AG10803 (cell line): ENCODE measurements at regions not wholly inside any gene's neighbourhood (a gene's known extent, or its start where the extent isn't known, plus 50 kb on each side); places are given as distances from the start of the nearest gene placed in this dataset.
A peak's percentile ranks its signal among the peaks of the same experiment; 100 is the strongest.

ENCODE experiments used
- DNase-seq: peaks from one replicate; pipeline ENCODE4 v3.0.0; 2010; ENCODE audit warnings: low read depth
- H3K4me3 ChIP-seq: 2 replicates; pipeline ENCODE4 v1.5.1; 2011; ENCODE audit warnings: mild to moderate bottlenecking, low read length, control low read depth
- TF ChIP-seq, protein P1 (sequence below): conservative IDR thresholded peaks from 2 replicates; pipeline ENCODE4 v1.5.1; 2011; ENCODE audit warnings: mild to moderate bottlenecking, low read length, control low read depth, inconsistent platforms

DNA sequence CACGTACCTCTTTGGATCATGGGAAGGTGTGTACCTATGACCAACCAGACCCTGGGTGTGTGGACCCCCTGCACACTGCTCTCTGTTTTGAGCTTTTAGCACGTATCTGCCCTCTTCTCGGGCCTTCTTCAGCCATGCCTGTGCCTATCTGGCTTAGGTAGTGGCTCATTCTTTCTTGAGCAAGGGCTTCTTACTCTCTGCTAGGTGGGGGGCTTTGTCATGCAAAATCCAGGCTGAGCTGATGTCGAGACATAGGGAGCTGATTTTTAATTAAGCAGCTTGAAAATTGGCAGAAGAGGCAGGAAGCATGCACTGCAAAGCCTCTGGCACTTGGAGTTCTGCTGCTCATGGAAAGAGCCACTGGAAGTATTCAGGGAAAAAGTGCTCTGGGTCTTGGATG lies 181.6 kb upstream of the IRX6 start:
- TF ChIP-seq, protein P1, sequence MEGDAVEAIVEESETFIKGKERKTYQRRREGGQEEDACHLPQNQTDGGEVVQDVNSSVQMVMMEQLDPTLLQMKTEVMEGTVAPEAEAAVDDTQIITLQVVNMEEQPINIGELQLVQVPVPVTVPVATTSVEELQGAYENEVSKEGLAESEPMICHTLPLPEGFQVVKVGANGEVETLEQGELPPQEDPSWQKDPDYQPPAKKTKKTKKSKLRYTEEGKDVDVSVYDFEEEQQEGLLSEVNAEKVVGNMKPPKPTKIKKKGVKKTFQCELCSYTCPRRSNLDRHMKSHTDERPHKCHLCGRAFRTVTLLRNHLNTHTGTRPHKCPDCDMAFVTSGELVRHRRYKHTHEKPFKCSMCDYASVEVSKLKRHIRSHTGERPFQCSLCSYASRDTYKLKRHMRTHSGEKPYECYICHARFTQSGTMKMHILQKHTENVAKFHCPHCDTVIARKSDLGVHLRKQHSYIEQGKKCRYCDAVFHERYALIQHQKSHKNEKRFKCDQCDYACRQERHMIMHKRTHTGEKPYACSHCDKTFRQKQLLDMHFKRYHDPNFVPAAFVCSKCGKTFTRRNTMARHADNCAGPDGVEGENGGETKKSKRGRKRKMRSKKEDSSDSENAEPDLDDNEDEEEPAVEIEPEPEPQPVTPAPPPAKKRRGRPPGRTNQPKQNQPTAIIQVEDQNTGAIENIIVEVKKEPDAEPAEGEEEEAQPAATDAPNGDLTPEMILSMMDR: no peak
- H3K4me3 ChIP-seq: no peak overlapping the region
- DNase-seq: no peak

DNA sequence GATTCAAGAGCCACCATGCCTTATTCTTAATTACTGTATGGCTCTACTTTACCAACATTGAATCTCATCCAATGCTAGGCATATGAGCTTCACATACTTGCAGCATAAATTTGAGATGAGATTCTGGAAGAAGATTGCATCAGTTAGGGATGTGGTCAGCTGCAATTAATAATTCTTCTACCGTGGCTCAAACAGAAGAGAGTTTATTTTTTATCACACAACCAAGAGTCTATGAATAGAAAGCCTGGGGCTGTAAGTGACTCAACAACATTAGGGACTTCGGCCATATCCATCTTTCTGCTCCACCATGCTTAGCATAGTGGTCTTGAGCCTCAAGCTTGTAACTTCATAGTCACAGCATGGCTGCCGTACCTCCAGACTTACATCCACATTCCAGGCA lies 179.4 kb upstream of the IRX6 start:
- no peak overlapping the region for H3K4me3 ChIP-seq
- TF ChIP-seq, protein P1: no peak
- DNase-seq: peak; percentile 45

DNA sequence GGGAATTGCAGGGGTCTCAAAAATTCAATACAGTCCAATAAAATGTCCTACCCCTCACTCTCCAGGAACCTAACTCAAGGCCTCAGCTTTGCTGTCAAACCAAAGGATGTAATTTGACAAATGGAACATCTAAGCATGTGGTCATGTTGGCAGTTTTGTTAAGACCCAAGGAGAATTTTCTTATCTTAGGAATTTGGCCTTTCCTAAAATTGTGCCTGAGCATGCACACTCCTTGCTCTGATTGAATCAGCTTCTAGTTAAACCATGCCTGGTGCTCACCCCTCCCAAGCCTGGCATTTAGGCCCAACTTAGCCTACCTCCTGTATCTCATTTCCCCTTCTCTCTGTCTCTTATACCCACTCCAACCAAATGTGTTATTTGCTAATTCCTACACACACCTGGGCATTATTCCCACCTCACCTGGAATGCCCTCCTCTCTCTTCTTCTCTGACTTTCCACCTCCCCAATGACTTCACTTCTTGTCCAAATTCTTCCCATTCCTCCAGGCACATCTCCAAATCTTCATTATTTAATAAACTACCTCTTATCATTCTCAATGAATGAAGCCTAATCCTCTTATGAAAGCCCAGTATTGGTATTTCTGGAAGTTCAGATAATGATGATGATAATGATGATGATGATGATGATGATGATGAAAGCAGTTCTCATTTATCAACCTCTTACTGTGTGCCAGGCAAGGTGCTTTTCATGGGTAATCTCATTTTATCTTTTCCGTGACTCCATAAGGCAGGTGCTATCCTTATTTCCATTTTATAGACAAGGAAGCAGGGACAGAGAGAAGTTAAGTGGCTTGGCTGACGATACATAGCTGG lies 178.0 kb upstream of the IRX6 start:
- no peak for DNase-seq
- H3K4me3 ChIP-seq: no peak overlapping the region
- TF ChIP-seq, protein P1: no peak

DNA sequence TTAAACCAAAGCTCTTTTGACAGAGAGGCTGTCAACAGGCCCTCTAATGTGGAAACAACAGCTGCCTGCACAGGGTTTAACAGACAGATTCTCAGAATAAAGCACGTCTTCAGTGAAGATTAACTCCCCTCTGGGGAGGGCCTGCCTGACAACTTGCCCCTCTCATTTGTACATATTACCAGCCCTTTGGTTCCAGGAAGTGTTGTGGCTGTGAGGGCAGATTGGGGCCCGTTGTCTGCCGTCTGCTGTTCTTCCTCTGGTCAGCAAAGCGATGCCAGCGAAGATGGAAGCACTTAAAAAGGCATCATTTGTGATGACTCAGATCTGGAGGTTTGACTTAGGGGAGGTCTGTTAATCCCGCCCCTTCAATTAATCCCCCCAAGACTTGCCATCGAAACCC lies 177.0 kb upstream of the IRX6 start:
- DNase-seq: peak; percentile 65
- TF ChIP-seq, protein P1: no peak
- H3K4me3 ChIP-seq: no peak overlapping the region

DNA sequence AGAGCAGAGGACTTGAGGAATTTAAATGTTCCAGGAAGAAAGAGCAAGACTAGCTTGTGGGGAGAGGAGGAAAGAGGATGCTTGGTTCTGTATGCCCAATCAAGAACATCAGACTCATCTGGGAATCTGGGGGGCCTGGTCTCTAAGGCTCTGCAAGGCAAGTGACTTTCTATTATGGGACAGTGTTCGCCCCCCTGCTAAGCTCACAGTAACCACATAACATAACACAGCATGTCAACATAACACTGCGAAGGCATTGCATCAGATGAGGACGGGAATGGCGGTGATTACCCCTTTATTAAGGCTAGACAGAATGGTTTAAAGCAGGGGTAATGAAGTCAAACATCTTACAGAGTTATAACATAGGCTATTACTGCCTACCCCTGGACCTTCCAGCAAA lies 176.6 kb upstream of the IRX6 start:
- DNase-seq: peak; percentile 27
- no peak overlapping the region for H3K4me3 ChIP-seq
- TF ChIP-seq, protein P1: no peak

DNA sequence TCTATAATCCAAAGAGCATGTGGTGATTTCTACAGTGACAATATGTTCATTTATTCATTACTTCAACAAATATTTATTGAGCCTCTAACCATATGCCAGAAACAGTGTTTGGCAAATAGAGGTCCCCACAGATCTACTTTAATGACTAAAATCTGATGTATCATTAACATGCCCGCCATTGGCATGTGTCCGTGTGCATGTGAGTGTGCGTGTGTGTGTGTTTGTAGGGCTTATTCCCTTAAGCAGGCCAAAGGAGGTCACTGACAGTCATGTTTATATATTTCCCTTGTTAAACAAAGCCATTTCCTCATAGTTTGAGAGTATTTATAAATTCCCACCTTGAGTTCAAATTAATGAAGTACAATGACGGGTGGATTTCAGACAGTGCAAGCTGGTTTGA lies 174.4 kb upstream of the IRX6 start:
- TF ChIP-seq, protein P1: no peak
- H3K4me3 ChIP-seq: no peak overlapping the region
- DNase-seq: peak; percentile 47
